Trophoblast cell (in vitro differentiated cells and primary cell): ENCODE measurements at regions not wholly inside any gene's neighbourhood (a gene's known extent, or its start where the extent isn't known, plus 50 kb on each side); places are given as distances from the start of the nearest gene placed in this dataset.

Experiments used
- DNase-seq, 2 donors: peaks; one replicate each; pipeline ENCODE4 v3.0.0-alpha.2; 2016
- H2AFZ ChIP-seq: 2 replicates; pipeline ENCODE4 v1.6.1; 2013; ENCODE audit warnings: low read length, moderate library complexity, mild to moderate bottlenecking; ENCODE audit not compliant: insufficient read depth, poor library complexity
- H2AK5ac ChIP-seq: 2 replicates; pipeline ENCODE4 v1.6.1; 2013; ENCODE audit warnings: mild to moderate bottlenecking, low read length
- H2BK120ac ChIP-seq: 2 replicates; pipeline ENCODE4 v1.6.1; 2013; ENCODE audit warnings: low read length, mild to moderate bottlenecking, moderate library complexity; ENCODE audit not compliant: insufficient read depth, poor library complexity
- H2BK12ac ChIP-seq: 2 replicates; pipeline ENCODE4 v1.6.1; 2013; ENCODE audit warnings: mild to moderate bottlenecking, low read length, moderate library complexity
- H2BK5ac ChIP-seq: 2 replicates; pipeline ENCODE4 v1.6.1; 2013; ENCODE audit warnings: low read length, low read depth, moderate library complexity, mild to moderate bottlenecking; ENCODE audit not compliant: poor library complexity
- H3K14ac ChIP-seq: 2 replicates; pipeline ENCODE4 v1.6.1; 2013; ENCODE audit warnings: mild to moderate bottlenecking, low read length
- H3K18ac ChIP-seq: 2 replicates; pipeline ENCODE4 v1.6.1; 2013; ENCODE audit warnings: mild to moderate bottlenecking, low read length
- H3K23ac ChIP-seq: 2 replicates; pipeline ENCODE4 v1.6.1; 2013; ENCODE audit warnings: low read length
- H3K27ac ChIP-seq: 2 replicates; pipeline ENCODE4 v1.5.1; 2013; ENCODE audit warnings: low read depth, mild to moderate bottlenecking, inconsistent platforms, low read length, moderate library complexity
- H3K27me3 ChIP-seq: 2 replicates; pipeline ENCODE4 v1.6.1; 2013; ENCODE audit warnings: inconsistent platforms, mild to moderate bottlenecking, low read length, moderate library complexity; ENCODE audit not compliant: insufficient read depth
- H3K36me3 ChIP-seq, 2 experiments: 1 replicate in 1 of 2; 2 replicates in 1 of 2; pipeline ENCODE4 v1.6.1; 2013; ENCODE audit warnings: low read length in 2 of 2, mild to moderate bottlenecking in 2 of 2, moderate library complexity in 1 of 2; ENCODE audit not compliant: insufficient read depth in 2 of 2, control insufficient read depth in 1 of 2
- H3K4ac ChIP-seq: 2 replicates; pipeline ENCODE4 v1.6.1; 2013; ENCODE audit warnings: low read depth, mild to moderate bottlenecking, low read length, moderate library complexity
- H3K4me1 ChIP-seq, 2 experiments: 1 replicate in 1 of 2; 2 replicates in 1 of 2; pipeline ENCODE4 v1.6.1; 2013; ENCODE audit warnings: low read length in 2 of 2, mild to moderate bottlenecking in 2 of 2, moderate library complexity in 1 of 2; ENCODE audit not compliant: insufficient read depth in 2 of 2, control insufficient read depth in 1 of 2
- H3K4me2 ChIP-seq: 2 replicates; pipeline ENCODE4 v1.6.1; 2013; ENCODE audit warnings: inconsistent platforms, mild to moderate bottlenecking, low read length, moderate library complexity
- H3K4me3 ChIP-seq: 2 replicates; pipeline ENCODE4 v1.5.1; 2013; ENCODE audit warnings: mild to moderate bottlenecking, low read depth, low read length, inconsistent platforms
- H3K79me1 ChIP-seq: one replicate; pipeline ENCODE4 v1.6.1; 2013; ENCODE audit warnings: low read length
- H3K79me2 ChIP-seq: 2 replicates; pipeline ENCODE4 v1.6.1; 2013; ENCODE audit warnings: low read length, mild to moderate bottlenecking; ENCODE audit not compliant: control insufficient read depth, insufficient read depth, poor library complexity
- H3K9ac ChIP-seq: 2 replicates; pipeline ENCODE4 v1.6.1; 2013; ENCODE audit warnings: mild to moderate bottlenecking, low read length
- H3K9me3 ChIP-seq: 2 replicates; pipeline ENCODE4 v1.6.1; 2013; ENCODE audit warnings: low read depth, mild to moderate bottlenecking, control low read depth, inconsistent platforms, low read length; ENCODE audit not compliant: insufficient read depth
- H4K12ac ChIP-seq: 2 replicates; pipeline ENCODE4 v1.6.1; 2013; ENCODE audit warnings: low read depth, mild to moderate bottlenecking, low read length, moderate library complexity
- H4K8ac ChIP-seq: 2 replicates; pipeline ENCODE4 v1.6.1; 2013; ENCODE audit warnings: low read depth, mild to moderate bottlenecking, low read length, moderate library complexity
- H4K91ac ChIP-seq: one replicate; pipeline ENCODE4 v1.6.1; 2013; ENCODE audit warnings: low read depth, mild to moderate bottlenecking, low read length, moderate library complexity
- WGBS: extraction: QIAGEN DNeasy Blood & Tissue Kit; methylation state at CpG from one replicate; pipeline ENCODE4 v1.1.7; 2013; ENCODE audit warnings: missing lambda C conversion rate; ENCODE audit not compliant: insufficient read length, insufficient coverage; ENCODE audit errors: extremely low coverage; 5-methylcytosine and 5-hydroxymethylcytosine counted together

DNA sequence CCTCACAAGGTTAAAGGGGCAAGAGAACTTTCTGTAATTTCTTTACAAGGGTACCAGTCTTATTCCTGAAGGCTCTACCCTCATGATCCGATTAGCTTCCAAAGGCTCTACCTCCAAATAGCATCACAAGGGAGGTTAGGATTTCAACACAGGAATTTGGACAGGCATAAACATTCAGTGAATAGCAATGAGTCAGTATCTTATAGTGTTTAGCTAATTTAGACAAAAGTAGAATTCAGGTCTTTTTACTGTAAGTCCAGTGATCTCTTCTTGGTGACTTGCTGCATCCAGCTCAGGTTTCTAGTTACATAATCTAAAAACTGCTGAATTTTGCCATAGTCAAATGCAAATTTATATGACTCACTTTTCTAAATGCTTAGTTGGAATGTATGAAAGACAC is 1995.6 kb upstream of the RAG2 start:
- no peak overlapping the region for H3K4me3 ChIP-seq
- no peak overlapping the region for H2AK5ac ChIP-seq
- H3K79me2 ChIP-seq: no peaks in the 10 kb centered on the region
- no peak overlapping the region for H2BK5ac ChIP-seq
- peak in 1 of 2 donors; percentile 3 for DNase-seq
- H2BK12ac ChIP-seq: no peak overlapping the region
- no peak overlapping the region for H3K4me2 ChIP-seq
- H3K27ac ChIP-seq: no peak overlapping the region
- H3K4me1 ChIP-seq: no peaks in the 10 kb centered on the region
- H3K4ac ChIP-seq: no peak overlapping the region
- no peak overlapping the region for H3K23ac ChIP-seq
- H4K91ac ChIP-seq: no peak overlapping the region
- H2BK120ac ChIP-seq: no peak overlapping the region
- no peaks in the 10 kb centered on the region for H3K9me3 ChIP-seq
- no peaks in the 10 kb centered on the region for H3K36me3 ChIP-seq
- H4K8ac ChIP-seq: no peak overlapping the region
- no peak overlapping the region for H2AFZ ChIP-seq
- no peak overlapping the region for H3K9ac ChIP-seq
- WGBS: no CpG with 5 or more reads among the region's 1 CpG
- H3K27me3 ChIP-seq: no peaks in the 10 kb centered on the region
- no peaks in the 10 kb centered on the region for H3K79me1 ChIP-seq
- H4K12ac ChIP-seq: no peak overlapping the region
- H3K14ac ChIP-seq: no peak overlapping the region
- H3K18ac ChIP-seq: no peak overlapping the region

DNA sequence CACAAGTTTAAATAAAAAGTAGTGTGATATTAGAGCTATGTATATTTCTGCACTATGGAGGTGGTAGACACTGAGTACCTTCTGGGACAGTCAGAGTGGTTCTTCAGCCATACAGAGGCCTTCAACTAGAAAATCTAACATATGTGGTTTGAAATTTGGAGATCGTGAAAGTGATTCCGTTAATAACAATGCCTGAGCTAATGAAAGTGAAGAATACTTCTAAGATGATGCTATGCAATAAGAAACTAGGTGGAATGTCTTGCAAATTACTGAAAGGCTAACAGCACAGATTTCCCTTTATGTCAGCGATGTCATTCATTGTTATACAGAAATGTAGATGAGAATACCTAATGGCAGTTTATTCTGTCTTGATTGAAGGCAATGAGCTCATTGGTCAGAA is 1984.7 kb upstream of the RAG2 start:
- no peak overlapping the region for H2AFZ ChIP-seq
- H3K18ac ChIP-seq: no peak overlapping the region
- no peak overlapping the region for H4K8ac ChIP-seq
- no peaks in the 10 kb centered on the region for H3K4me1 ChIP-seq
- H3K79me1 ChIP-seq: no peaks in the 10 kb centered on the region
- H3K9me3 ChIP-seq: no peaks in the 10 kb centered on the region
- no peaks in the 10 kb centered on the region for H3K27me3 ChIP-seq
- H3K4ac ChIP-seq: no peak overlapping the region
- no peak overlapping the region for H4K12ac ChIP-seq
- no peak overlapping the region for H3K4me3 ChIP-seq
- no peak overlapping the region for H3K9ac ChIP-seq
- H2BK12ac ChIP-seq: no peak overlapping the region
- no peak overlapping the region for H3K27ac ChIP-seq
- H3K14ac ChIP-seq: no peak overlapping the region
- no CpG with 5 or more reads among the region's 3 CpGs for WGBS
- no peak overlapping the region for H2BK120ac ChIP-seq
- no peak overlapping the region for H2BK5ac ChIP-seq
- no peak overlapping the region for H3K23ac ChIP-seq
- no peak for DNase-seq
- no peak overlapping the region for H4K91ac ChIP-seq
- no peaks in the 10 kb centered on the region for H3K36me3 ChIP-seq
- H2AK5ac ChIP-seq: no peak overlapping the region
- no peak overlapping the region for H3K4me2 ChIP-seq
- no peaks in the 10 kb centered on the region for H3K79me2 ChIP-seq

DNA sequence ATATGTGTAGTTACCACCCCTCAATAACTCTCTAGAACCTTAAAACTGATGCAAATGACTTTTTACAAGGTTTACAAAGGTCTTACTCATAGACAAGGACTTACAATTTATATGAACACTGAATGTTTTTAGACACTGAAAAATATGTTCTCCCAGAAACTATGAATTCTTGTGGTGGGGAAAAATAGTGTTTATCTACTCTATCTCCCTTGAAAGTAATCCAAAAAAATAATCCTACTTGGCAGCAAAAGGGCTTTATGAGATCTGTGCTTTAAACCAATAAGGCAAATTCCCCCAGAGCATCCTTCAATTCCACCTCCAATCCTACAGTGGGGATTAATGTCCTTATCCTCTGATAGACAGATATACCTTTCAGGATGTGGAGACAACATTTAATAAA is 1984.1 kb upstream of the RAG2 start:
- no peak overlapping the region for H3K4me3 ChIP-seq
- H3K18ac ChIP-seq: no peak overlapping the region
- H3K36me3 ChIP-seq: no peaks in the 10 kb centered on the region
- no peaks in the 10 kb centered on the region for H3K79me2 ChIP-seq
- no peak overlapping the region for H4K91ac ChIP-seq
- H3K27ac ChIP-seq: no peak overlapping the region
- no peaks in the 10 kb centered on the region for H3K27me3 ChIP-seq
- no peak overlapping the region for H4K8ac ChIP-seq
- no peak overlapping the region for H2AK5ac ChIP-seq
- no peak overlapping the region for H3K4me2 ChIP-seq
- H2BK120ac ChIP-seq: no peak overlapping the region
- H4K12ac ChIP-seq: no peak overlapping the region
- no peaks in the 10 kb centered on the region for H3K4me1 ChIP-seq
- no peak overlapping the region for H2BK5ac ChIP-seq
- H2BK12ac ChIP-seq: no peak overlapping the region
- H3K23ac ChIP-seq: no peak overlapping the region
- H3K9me3 ChIP-seq: no peaks in the 10 kb centered on the region
- H2AFZ ChIP-seq: no peak overlapping the region
- no peak overlapping the region for H3K14ac ChIP-seq
- H3K4ac ChIP-seq: no peak overlapping the region
- no peak for DNase-seq
- H3K9ac ChIP-seq: no peak overlapping the region
- no peaks in the 10 kb centered on the region for H3K79me1 ChIP-seq

DNA sequence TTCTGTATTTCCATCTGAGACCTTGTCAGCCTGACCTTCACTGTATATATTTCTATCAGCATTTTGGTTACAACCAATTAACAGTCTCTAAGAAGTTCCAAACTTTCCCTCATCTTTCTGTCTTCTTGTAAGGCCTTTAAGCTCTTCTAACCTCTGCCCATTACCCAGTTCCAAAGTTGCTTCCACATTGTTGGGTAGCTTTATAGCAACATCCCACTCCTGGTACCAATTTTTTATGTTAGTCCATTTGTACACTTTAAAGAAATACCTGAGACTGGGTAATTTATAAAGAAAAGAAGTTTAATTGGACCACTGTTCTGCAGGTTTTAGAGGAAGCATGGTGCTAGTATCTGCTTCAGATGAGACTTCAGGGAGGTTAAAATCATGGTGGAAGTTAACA is 1979.7 kb upstream of the RAG2 start:
- Histone ChIP-seq H4K8ac (no peak overlapping the region), H2AK5ac (no peak overlapping the region), H3K4me3 (no peak overlapping the region), H4K12ac (no peak overlapping the region), H3K79me1 (no peaks in the 10 kb centered on the region), H3K4ac (no peak overlapping the region), H2BK120ac (no peak overlapping the region), H3K36me3 (no peaks in the 10 kb centered on the region), H2BK12ac (no peak overlapping the region), H3K4me2 (no peak overlapping the region), H2BK5ac (no peak overlapping the region), H3K4me1 (no peaks in the 10 kb centered on the region), H3K27ac (no peak overlapping the region), H3K14ac (no peak overlapping the region), H3K18ac (no peak overlapping the region), H3K79me2 (no peaks in the 10 kb centered on the region), H2AFZ (no peak overlapping the region), H3K27me3 (no peaks in the 10 kb centered on the region), H4K91ac (no peak overlapping the region), H3K23ac (no peak overlapping the region), H3K9me3 (no peaks in the 10 kb centered on the region), H3K9ac (no peak overlapping the region)
- DNase-seq: no peak

DNA sequence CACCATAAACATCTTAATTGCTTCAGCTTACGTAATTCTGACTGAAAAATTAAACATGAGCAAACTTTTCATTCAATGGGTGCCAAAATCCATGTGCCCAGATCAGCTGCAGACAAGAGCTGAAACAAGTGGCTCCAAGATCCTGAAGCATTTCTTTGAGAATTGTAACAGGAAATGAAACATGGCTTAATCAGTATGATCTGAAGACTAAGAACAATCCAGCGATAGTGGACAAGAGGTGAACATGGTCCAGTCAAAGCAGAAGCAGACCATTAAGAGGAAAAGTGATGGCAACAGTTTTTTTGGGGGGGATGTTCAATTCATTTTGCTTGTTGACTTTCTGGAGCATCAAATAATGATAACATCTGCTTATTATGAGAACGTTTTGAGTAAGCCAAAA is 1964.5 kb upstream of the RAG2 start:
- Histone ChIP-seq H2AK5ac (no peak overlapping the region), H3K4me3 (no peak overlapping the region), H3K14ac (no peak overlapping the region), H3K4ac (no peak overlapping the region), H3K36me3 (no peaks in the 10 kb centered on the region), H4K8ac (no peak overlapping the region), H2BK120ac (no peak overlapping the region), H3K27me3 (no peaks in the 10 kb centered on the region), H3K9me3 (no peaks in the 10 kb centered on the region), H2BK5ac (no peak overlapping the region), H2AFZ (no peak overlapping the region), H3K27ac (no peak overlapping the region), H3K18ac (no peak overlapping the region), H4K12ac (no peak overlapping the region), H4K91ac (no peak overlapping the region), H3K79me1 (no peaks in the 10 kb centered on the region), H3K79me2 (no peaks in the 10 kb centered on the region), H3K9ac (no peak overlapping the region), H3K23ac (no peak overlapping the region), H2BK12ac (no peak overlapping the region), H3K4me1 (no peaks in the 10 kb centered on the region), H3K4me2 (no peak overlapping the region)
- no peak for DNase-seq
- no CpG with 5 or more reads among the region's 3 CpGs for WGBS
